ENCODE measurements at regions not wholly inside any gene's neighbourhood (a gene's known extent, or its start where the extent isn't known, plus 50 kb on each side); places are given as distances from the start of the nearest gene placed in this dataset.
"Not testable (repeated sequence)": the region's sequence is repeated elsewhere in the genome, so short reads cannot be mapped to it uniquely, and the experiment has no call there.

DNA sequence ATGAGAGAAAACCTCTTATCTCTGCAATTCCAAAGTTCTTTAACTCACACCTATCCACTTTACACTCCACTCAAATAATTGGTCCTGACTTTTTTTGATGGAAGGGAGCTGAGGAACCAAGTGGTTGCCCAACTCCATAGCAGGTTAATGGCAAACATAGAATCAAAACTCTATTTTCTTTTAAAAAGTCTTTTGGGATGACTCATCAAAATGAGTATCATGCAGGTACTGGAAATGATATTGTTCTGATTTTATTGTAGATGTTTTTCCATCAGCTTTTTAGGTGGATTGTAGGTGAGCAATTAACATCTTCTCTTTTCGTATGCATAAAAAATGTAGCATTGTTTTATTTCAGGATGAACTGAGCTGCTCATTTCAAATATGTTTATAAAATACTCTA, 239.5 kb downstream of the SATB1 start:
- DNase-seq = no peak

- not testable (repeated sequence) for DNase-seq
Observed at GRCh38 chr3:18182923-18183322, 242.2 kb downstream of the SATB1 start.

DNA sequence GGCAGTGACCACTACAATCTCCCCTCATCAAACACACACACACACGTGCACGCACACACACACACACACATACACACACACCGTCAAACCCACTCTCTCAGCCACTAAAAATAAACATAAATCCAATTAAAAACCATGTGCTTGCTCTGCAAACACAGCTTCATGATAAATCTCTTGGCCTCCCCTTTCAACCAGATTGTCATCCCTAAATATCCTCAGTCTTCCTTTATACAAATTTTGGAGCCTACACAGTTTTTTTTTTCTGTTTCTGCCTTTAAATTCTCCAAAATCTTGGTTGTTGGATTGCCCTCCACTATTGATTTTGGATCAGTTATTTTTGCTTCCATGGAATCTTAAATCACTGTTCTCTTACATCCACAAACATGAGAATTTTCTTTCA, 245.6 kb downstream of the SATB1 start:
- no peak for DNase-seq

DNA sequence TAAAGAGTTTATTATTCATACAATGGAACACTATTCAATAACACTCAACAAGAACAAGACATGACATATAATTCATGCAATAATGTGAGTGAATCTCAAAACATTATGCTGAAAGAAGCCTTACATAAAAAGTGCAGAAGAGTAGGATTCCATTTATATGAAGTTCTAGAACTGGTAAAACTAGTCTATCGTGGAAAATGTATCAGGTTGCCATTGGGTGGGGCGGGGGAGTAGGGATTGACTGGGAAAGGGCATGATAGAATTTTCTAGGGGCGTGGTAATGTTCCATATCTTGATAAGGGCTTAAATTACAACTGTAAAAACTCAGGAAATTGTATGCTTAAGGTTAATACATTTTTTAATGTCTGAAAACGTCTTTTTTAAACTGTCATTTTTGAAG, 247.9 kb downstream of the SATB1 start:
- no peak for DNase-seq

DNA sequence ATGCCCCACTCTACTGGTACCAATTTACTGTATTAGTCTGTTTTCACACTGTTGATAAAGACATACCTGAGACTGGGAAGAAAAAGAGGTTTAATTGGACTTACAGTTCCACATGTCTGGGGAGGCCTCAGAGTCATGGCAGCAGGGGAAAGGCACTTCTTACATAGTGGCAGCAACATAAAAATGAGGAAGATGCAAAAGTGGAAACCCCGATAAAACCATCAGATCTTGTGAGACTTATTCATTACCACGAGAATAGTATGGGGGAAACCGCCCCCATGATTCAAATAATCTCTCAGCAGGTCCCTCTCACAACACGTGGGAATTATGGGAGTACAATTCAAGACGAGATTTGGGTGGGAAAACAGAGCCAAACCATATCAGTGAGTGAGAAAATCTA, 251.2 kb downstream of the SATB1 start:
- DNase-seq = not testable (repeated sequence)

GRCh38 chr3:18159681-18160080, 265.5 kb downstream of the SATB1 start:
- no peak for DNase-seq

DNA sequence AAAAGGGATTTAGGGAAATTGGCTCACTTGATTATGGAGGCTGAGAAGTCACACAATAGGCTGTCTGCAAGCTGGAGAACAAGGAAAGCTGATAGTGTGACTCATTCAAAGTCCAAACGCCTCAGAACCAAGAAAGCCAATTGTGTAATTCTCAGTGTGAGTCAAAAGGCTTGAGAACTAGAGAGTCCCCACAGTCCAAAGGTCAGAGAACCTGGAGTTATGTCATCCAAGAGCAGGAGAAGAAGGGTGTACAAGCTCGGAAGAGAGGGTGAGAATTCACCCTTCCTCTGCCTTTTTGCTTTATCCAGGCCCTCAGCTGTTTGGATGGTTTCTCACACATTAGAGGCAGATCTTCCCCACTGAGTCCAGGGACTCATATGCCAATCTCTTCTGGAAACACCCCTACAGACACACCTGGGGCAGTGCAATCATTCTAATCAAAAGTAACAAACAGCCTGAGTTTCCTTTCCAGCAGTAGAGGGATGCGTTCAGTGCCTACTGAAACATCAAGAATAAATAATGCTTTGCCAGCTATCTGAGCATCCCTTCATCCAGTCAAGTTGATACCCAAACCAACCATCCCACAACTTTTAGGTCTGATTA, 271.5 kb downstream of the SATB1 start:
- no peak for DNase-seq

- DNase-seq = no peak
Observed at GRCh38 chr3:18151199-18151598, 273.9 kb downstream of the SATB1 start.

- DNase-seq = no peak
Observed at GRCh38 chr3:18149935-18150334, 275.2 kb downstream of the SATB1 start.

GRCh38 chr3:18149386-18149785, 275.8 kb downstream of the SATB1 start:
- no peak for DNase-seq

DNA sequence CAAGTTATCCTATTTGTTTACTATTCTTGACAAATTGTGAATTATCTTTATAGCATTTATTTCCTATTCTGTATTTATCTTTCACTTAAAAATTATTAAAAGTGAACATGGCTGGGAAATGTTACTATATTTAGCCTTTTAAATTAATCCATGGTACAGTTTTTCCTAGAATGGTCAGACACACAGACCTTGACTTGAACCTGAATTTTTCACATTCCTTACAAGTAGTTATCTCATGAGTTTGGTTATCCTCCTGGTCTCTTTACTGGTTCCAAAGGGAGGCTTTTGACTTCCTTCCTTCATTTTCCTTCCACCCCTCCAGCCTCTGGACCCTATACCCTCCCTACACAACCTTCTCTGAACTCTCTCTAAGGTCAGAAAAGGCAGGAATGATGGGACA, 280.6 kb downstream of the SATB1 start:
- DNase-seq = no peak

GRCh38 chr3:18143258-18143780, 281.8 kb downstream of the SATB1 start:
- no peak for DNase-seq

DNA sequence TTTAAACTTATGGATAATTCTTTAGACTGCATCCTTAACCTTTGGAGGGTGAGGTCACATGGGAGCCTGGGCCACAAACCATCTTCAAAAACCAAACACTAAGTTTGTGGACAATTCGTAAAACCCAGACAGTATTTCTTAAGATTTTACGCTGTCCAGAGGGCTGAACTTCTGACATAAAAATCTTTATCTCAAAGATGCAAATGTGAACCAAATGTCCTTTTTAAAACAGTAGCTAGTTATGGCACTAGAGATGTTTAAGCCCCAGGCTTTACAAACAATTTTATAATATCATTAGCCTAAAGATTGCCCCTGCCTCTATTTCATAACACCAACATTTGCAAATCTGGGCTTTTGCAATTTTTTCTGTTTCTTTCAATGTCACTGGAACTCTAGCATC, 287.2 kb downstream of the SATB1 start:
- DNase-seq = no peak

DNA sequence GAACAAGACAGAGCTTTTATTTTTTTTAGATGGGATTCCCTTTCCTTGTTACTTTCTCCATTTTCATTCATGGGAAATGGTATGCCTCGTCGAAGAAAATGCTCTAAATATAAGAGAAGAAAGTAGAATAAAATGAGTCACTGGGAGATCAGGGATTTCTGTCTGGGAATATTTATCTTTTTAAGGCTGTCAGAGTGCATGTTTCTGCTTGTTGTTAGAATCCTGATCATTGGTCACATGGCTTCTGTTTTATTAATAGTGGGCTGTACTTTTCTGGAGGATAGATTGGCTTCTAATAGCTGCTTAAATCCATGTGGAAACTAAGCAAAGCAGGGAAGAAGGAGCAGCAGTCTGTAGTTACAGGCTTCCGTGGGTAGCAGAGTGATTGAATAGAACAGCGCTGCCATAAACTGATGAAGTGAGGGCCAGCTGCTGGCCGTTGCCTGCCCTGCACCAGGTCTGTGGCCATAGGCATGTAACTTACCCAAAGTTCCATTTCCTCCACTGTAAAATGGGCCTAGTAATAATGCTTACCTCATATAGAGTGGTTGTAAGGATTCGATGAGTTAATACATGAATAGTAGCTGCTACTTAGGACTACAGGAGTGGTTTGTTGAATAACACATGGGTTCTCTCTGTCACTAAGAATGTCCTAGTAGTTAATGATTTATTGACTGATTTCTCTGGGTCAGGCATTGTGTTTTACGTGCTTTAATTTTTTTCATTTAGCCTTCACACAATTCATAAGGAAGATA, 289.9 kb downstream of the SATB1 start:
- no peak for DNase-seq

DNA sequence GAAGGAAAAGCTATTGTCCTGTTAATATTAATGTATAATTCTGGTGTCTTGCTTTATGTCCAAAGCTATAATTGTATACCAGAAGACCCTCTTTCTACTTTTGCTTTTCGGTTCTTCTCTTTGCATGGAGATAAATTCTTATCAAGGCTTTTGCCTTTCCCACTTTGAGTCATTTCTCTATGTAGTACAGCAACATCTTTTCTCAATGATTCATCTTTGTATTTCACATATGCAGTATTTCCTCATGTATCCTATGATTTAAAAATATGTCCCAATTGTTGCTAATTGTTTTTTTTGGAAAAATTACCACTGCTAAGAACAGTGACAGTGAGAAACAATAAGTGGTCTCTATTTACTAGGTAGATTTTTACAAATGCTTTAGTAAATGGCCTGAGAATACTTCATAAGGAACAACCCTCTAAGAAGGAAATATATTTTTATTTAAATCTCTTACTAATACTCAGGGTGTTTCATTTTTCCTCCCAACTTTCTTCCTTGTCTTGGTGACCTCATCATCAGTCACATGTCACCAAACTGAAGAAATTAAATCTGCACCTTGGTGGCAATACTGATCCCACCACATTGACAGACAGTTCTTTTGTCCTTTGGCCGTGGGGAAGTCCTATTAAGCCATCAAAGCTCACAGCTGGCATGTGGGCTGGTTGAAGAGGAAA, 290.6 kb downstream of the SATB1 start:
- DNase-seq = no peak

GRCh38 chr3:18132991-18133390, 292.1 kb downstream of the SATB1 start:
- DNase-seq = no peak

GRCh38 chr3:18127859-18128681, 297.1 kb downstream of the SATB1 start:
- DNase-seq = no peak

GRCh38 chr3:18127174-18127858, 297.8 kb downstream of the SATB1 start:
- no peak for DNase-seq

- DNase-seq = no peak
Observed at GRCh38 chr3:18126772-18127171, 298.4 kb downstream of the SATB1 start.

- no peak for DNase-seq
Observed at GRCh38 chr3:18124501-18124900, 300.6 kb downstream of the SATB1 start.

DNA sequence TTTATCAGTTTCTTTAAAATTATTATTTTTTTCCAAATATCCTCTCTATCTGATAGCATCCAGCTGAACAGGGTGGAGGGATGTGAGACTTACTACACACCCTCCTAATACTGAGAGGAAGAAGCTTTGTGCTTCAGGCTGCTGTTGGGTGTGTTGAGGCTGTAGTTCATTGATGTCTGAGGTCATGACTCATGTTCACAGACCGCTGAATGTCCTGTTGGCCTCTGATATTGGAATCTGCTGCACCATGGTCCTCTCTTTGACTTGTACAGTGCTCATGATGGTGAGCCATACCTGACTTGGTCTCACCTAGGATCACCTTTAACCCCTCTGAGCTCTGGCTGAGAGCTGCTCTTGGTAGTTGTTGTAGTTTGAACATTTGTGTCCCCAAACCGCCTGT, 302.9 kb downstream of the SATB1 start:
- no peak for DNase-seq

DNA sequence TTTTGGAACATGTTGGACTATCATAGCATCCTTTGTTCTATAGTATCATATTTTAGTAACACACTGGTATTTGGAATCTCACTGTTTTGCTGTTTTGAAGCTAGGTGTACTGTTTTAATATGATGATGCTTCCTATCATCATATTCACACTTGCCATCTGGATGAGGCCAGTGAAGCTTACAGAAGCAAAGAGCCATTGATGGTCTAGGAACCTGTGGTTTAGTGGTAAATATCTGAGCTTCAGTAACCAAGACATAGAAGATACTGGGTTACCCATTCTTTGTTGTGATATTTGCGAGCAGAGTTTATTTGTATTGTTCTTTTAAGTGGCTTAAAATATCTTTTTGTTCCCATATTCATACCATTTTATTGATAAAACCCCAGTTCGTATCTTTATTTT, 304.1 kb downstream of the SATB1 start:
- DNase-seq = no peak

DNA sequence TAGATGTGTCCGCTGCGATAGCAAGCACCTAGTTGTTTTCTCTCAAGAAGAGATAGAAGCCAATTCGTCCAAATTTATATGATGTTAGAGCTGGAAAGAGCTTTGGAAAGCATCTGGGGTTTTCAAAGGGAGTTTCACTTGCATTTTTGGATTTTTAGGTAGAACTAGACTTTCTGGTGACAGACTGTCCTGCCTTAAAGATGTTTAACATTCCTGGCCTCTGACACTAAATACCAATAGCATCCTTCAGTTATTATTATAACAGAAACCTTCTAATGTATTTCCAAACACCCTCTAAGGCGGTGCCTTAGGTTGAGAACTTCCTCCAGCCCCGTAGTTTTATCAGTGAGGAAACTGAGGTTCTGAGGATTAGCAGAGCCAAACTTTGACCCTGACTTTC, 305.3 kb downstream of the SATB1 start:
- no peak for DNase-seq

Measured in SIG-M5 (cell line).